ENCODE measurements at regions not wholly inside any gene's neighbourhood (a gene's known extent, or its start where the extent isn't known, plus 50 kb on each side); places are given as distances from the start of the nearest gene placed in this dataset.
"Not testable (repeated sequence)": the region's sequence is repeated elsewhere in the genome, so short reads cannot be mapped to it uniquely, and the experiment has no call there.

- H3K27ac ChIP-seq = no peak overlapping the region
- no peaks in the 10 kb centered on the region for H3K27me3 ChIP-seq
- no peak for TF ChIP-seq CTCF (IDR thresholded peaks at IDR 0.05)
- no peak for TF ChIP-seq POLR2A (IDR thresholded peaks at IDR 0.05)
- DNase-seq (no peak), ATAC-seq (no peak)
- no peak overlapping the region for H3K4me3 ChIP-seq
- intact Hi-C loops (cut with DNase I) = no loop called here
- peaks cover 0 to 4% (median 0%) of the 10 kb centered on the region in 12 donors for H3K9me3 ChIP-seq
- 70 to 82% (median 80%) methylated on average over 5 of the region's 5 CpGs for WGBS, 4 donors
- H3K36me3 ChIP-seq = no peaks in the 10 kb centered on the region
- no peaks in the 10 kb centered on the region for H3K4me1 ChIP-seq
Observed at GRCh38 chr2:82027921-82028615, 1723.5 kb upstream of the LRRTM1 start.

- DNase-seq = no peak
- no peaks in the 10 kb centered on the region for H3K27me3 ChIP-seq
- no peak overlapping the region for H3K27ac ChIP-seq
- no peak for ATAC-seq
- no peak for TF ChIP-seq CTCF (IDR thresholded peaks at IDR 0.05)
- TF ChIP-seq POLR2A (IDR thresholded peaks at IDR 0.05) = no peak
- no peaks in the 10 kb centered on the region for H3K4me1 ChIP-seq
- intact Hi-C loops (cut with DNase I) = no loop called here
- no peaks in the 10 kb centered on the region for H3K36me3 ChIP-seq
- H3K4me3 ChIP-seq = no peak overlapping the region
- WGBS, 4 donors = 51 to 65% (median 58%) methylated on average over 6 of the region's 6 CpGs
- no peaks in the 10 kb centered on the region for H3K9me3 ChIP-seq
Observed at GRCh38 chr2:82023710-82024109, 1719.2 kb upstream of the LRRTM1 start.

- WGBS, 4 donors = 43 to 50% (median 47%) methylated on average over 6 of the region's 6 CpGs
- Histone ChIP-seq H3K36me3 (no peaks in the 10 kb centered on the region), H3K4me3 (no peak overlapping the region), H3K27ac (no peak overlapping the region), H3K4me1 (no peaks in the 10 kb centered on the region), H3K9me3 (no peaks in the 10 kb centered on the region), H3K27me3 (no peaks in the 10 kb centered on the region)
- TF ChIP-seq POLR2A (IDR thresholded peaks at IDR 0.05) (no peak), CTCF (IDR thresholded peaks at IDR 0.05) (no peak)
- intact Hi-C loops (cut with DNase I) = no loop called here
- ATAC-seq (no peak), DNase-seq (no peak)
Observed at GRCh38 chr2:82013641-82014040, 1709.1 kb upstream of the LRRTM1 start.

GRCh38 chr2:82007071-82007664 is 1702.6 kb upstream of the LRRTM1 start:
- H3K27me3 ChIP-seq = no peaks in the 10 kb centered on the region
- ATAC-seq (no peak), DNase-seq (no peak)
- TF ChIP-seq POLR2A (IDR thresholded peaks at IDR 0.05) (no peak), CTCF (IDR thresholded peaks at IDR 0.05) (no peak)
- H3K27ac ChIP-seq = no peak overlapping the region
- H3K4me1 ChIP-seq = no peaks in the 10 kb centered on the region
- H3K9me3 ChIP-seq = no peaks in the 10 kb centered on the region
- intact Hi-C loops (cut with DNase I) = no loop called here
- 64 to 71% (median 67%) methylated on average over 3 of the region's 3 CpGs for WGBS, 4 donors
- H3K36me3 ChIP-seq = no peaks in the 10 kb centered on the region
- no peak overlapping the region for H3K4me3 ChIP-seq

GRCh38 chr2:82005889-82006288 is 1701.3 kb upstream of the LRRTM1 start:
- H3K27me3 ChIP-seq; H3K4me1 ChIP-seq; DNase-seq; H3K36me3 ChIP-seq; intact Hi-C loops (cut with DNase I); H3K4me3 ChIP-seq; H3K9me3 ChIP-seq; H3K27ac ChIP-seq; ATAC-seq: not testable (repeated sequence)
- 68 to 77% (median 71%) methylated on average over 5 of the region's 5 CpGs for WGBS, 4 donors

All from heart left ventricle (tissue), 16 donors.